ENCODE measurements at regions not wholly inside any gene's neighbourhood (a gene's known extent, or its start where the extent isn't known, plus 50 kb on each side); places are given as distances from the start of the nearest gene placed in this dataset.

DNA sequence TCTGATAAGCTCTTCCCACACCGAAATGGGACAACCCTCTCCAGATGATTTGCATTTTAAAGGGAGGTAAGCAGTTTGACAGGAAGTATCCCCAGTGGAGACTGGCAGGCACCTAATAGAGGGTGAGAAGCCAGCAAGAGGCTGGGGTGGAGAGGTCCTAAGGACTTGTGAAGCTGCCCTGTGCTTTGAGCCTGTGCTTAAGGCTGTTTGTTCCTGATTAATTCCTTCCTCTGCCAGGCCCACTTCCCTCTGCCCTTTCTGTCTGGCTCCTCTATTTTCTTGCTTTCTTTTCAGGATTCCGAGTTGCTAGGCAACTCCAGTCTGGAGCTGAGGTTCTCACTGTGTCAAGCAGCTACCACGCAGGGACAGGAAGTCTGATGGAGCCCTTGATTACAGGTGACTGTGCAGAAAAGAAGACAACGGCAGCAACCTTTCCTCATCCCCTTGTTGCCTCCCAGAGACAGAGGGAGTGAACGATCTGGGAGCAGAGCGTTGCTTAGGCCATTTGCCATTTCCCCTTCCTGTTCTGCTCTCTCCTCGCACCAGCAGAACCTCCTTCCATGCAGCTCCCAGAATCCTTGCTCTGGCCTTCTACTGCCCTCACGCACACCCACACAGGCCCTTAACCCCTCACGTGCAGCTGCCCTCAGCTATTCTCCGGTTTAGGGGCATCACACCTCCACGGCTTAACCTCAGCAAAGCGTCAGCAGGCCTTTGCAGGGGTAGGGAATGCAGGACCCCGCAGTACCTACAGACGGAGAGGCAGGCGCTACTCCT is 103.6 kb upstream of the CELF4 start:
- DNase-seq (ENCODE audit: low read depth in 2 of 3, low spot score in 2 of 3): no peak

DNA sequence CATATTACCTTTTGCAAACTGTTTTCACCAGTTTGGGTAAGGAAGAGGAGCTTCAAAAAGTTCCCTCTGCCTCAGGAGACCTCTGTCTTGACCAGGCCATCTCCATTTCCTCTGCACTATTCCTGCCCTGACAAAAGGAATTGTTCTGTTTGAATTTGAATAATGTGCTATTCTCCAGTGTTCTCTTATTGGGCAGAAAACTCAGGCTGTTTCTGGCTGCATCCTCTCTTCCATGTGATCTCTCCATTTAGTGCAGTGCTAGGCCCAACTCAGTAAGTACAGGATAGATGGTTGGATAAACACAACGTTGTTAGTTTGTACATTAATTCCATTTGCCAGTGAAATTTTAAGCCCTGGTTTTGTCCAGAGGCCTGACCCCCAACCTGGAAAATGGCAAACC is 102.2 kb upstream of the CELF4 start:
- DNase-seq (ENCODE audit: low read depth in 2 of 3, low spot score in 2 of 3): no peak

DNA sequence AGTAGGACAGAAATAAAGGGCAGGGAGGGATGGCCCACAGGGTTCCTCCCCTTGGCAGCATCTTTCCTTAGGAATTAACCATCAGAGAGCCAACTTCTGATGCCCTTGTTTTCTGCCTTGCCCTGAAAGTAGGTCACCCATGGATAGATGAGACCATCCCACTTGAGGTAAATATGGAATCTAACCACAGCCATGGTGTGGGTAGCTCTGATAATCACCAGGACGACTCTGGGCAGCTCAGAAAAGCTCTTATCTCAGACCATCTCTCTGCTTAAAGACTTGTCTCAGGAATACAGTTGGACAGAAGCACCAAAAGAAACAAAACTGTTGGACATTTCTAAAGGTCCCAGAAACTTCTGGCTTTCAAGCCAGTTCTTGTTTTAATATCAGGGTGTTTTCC is 101.4 kb upstream of the CELF4 start:
- DNase-seq (ENCODE audit: low read depth in 2 of 3, low spot score in 2 of 3): no peak

DNA sequence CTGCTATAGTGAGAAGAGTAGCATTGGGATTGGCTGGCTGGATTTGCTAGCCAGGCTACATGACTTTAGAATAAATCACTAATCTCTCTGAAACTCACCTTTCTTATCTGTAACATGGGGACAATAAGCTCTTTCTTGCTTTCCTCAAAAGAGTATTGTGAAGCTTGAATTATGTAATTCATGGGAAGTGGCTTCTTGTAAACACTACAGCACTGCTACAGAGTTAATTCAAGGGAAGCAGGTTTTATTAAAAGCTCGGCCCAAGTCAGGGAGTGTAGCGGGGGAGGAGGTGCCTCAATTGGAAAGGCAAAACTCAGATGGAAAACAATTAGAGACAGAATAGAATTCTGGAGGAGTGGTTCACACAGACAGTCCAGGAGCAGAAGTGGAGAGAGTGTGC is 100.9 kb upstream of the CELF4 start:
- DNase-seq (ENCODE audit: low read depth in 2 of 3, low spot score in 2 of 3): no peak

- DNase-seq (ENCODE audit: low read depth in 2 of 3, low spot score in 2 of 3): no peak
Observed at GRCh38 chr18:37665346-37665745, 99.7 kb upstream of the CELF4 start.

- DNase-seq (ENCODE audit: low read depth in 2 of 3, low spot score in 2 of 3): no peak
Observed at GRCh38 chr18:37663446-37663845, 97.8 kb upstream of the CELF4 start.

DNA sequence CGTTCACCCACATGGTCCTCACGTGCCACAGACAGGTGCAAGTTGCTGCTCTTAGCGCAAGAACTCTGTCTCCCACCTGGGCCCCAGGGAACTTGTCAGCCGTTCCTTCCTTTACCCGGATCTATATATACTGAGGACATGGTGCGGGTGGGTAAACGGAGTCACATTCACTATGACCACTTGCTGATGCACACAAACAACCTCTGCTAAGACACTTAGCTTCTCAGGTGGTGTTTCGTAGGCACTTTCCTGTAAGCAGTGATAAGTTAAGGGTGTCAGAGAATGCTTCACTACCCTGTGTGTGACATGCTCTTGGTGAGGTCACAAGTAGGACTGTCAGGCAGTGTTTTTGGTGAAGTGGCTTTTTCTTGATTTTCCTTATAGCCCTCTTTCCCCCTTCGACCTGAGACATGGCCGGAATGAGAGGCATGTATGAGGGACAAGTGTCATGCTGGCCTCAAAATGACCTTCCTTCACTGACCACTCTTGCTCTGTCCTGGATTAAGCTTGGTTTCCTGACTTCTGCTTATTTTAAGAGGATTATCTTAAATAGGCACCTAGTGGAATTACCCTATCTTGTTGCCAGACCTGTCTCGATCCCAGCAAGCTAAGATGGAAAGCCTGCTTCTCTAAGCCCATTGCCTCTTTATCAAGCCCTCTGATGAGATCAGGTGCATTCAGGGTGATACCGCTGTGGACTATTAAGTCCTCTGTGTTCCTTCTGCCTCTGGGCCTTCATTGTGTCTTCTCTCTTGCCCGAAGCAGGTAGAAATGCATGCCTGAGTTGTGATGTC is 97.1 kb upstream of the CELF4 start:
- DNase-seq (ENCODE audit: low read depth in 2 of 3, low spot score in 2 of 3): no peak

DNA sequence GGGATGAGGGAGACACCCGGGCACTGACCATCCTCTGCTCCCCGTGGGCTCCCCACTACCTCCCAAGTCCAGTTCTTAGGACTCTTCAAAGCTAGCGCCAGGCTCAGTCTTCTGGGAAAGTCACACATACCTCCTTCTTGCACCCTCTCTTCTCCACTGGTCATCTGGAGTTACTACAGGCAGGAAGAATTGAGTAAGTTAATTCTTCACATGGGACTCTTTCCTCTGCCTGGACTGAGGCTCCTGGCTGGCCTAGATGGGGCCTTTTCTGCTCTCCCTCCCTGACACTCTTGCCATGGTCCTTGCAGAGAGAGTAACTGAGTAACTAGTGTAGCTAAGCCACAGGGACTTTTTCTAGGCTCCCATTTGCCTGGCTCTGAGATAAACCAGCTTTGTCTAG is 96.5 kb upstream of the CELF4 start:
- DNase-seq (ENCODE audit: low read depth in 2 of 3, low spot score in 2 of 3): no peak

- no peak for DNase-seq (ENCODE audit: low read depth in 2 of 3, low spot score in 2 of 3)
Observed at GRCh38 chr18:37661478-37661877, 95.9 kb upstream of the CELF4 start.

DNA sequence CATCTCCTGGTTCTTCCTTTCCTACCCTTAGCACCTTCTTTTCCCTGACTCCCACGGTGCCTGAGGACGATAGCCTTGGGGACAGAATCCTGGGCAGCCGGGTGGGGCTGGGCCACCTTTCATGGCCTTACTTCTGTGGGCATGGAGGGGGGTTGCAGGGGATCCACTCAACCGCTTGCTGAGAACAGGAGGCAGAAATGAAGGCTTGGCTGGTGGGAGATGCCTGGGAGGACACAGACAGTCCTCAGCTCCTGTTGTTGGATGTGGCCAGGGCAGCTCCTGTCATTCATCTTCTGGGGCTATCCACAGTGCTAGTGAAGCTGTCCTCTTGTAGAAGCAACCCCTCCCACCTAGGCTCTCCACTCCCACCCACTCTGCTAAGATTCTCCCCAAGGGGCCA is 95.5 kb upstream of the CELF4 start:
- DNase-seq (ENCODE audit: low read depth in 2 of 3, low spot score in 2 of 3): no peak

DNA sequence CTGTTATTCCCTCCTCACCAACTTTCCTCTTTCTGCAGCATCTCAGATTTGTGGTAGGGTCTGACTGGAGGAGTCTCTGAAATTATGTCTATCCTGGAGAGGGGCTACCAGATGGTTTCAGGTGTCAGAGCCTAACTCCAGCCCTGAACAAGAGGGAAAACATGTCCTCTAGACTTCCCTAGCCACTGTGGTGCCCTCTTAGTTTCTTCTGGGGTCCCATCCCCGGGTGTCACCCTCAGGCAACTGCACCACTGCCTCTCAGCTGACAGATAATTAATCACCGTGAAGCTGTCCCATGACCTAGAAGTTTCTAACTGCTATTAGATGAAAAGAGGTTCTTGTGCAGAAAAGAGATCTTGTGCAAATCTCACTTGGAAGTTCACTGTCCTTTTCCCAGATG is 95.1 kb upstream of the CELF4 start:
- no peak for DNase-seq (ENCODE audit: low read depth in 2 of 3, low spot score in 2 of 3)

GRCh38 chr18:37659906-37660305 is 94.3 kb upstream of the CELF4 start:
- peak in 1 of 3 donors; percentile 7 for DNase-seq (ENCODE audit: low read depth in 2 of 3, low spot score in 2 of 3)

GRCh38 chr18:37658894-37659293 is 93.3 kb upstream of the CELF4 start:
- DNase-seq (ENCODE audit: low read depth in 2 of 3, low spot score in 2 of 3): no peak

- no peak for DNase-seq (ENCODE audit: low read depth in 2 of 3, low spot score in 2 of 3)
Observed at GRCh38 chr18:37657493-37657892, 91.9 kb upstream of the CELF4 start.

- DNase-seq (ENCODE audit: low read depth in 2 of 3, low spot score in 2 of 3): no peak
Observed at GRCh38 chr18:37654731-37655369, 89.3 kb upstream of the CELF4 start.

DNA sequence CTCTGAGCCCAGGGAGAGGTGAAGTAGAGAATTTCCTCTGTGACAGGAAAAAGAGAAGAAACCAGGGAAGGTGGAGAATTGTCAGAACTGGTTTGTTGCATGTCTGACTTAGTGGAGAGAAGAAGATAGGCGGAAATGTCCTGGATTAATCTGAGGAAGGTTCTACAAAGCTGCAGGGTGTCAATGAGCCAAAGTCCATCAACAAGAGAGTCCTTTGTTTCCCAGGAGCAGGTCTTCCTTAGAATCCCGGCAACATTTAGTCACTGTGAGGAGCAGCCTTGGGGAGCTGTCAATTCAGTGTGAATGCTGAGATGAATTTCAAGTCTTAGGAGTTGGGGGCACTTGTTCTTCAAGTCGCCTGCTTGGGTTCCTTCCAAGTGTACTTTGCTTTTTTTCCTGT is 88.4 kb upstream of the CELF4 start:
- DNase-seq (ENCODE audit: low read depth in 2 of 3, low spot score in 2 of 3): no peak

- DNase-seq (ENCODE audit: low read depth in 2 of 3, low spot score in 2 of 3): no peak
Observed at GRCh38 chr18:37653618-37654017, 88.0 kb upstream of the CELF4 start.

DNA sequence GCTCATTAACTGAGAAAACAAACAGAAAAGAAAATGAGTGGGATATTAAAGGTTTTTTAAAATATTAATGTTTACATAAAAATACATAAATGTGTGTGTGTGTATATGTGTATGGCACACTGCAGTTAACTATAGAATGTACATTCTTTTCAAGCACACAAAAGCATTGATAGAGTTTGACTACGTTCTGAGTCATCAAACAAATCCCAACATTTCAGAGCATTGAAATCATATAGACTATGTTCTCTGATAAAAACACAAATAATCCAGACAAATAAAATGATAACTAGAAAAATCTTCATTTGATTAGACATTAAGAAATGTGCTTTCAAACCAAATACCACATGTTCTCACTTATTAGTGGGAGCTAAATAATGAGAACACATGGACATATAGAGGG is 84.3 kb upstream of the CELF4 start:
- no peak for DNase-seq (ENCODE audit: low read depth in 2 of 3, low spot score in 2 of 3)

GRCh38 chr18:37649416-37649815 is 83.8 kb upstream of the CELF4 start:
- DNase-seq (ENCODE audit: low read depth in 2 of 3, low spot score in 2 of 3): no peak

DNA sequence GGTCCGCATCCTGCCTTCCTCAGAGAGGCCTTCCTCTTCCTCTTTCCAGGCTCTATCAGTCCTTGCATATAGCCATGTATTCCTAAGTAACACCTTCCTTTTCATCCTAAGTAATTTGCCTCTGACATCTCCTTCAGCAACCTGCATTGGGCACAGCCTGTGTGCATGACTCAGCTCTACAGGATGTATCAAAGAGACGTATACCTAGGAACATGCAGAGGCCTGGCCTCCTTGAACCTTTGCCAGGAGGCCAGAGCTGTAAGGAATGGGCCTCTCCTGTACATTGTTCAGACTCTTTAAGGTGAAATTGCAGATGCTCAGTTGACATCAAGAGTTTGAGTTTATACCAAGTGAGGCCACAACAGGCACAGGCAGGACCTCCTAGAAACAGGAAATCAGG is 76.0 kb upstream of the CELF4 start:
- DNase-seq (ENCODE audit: low read depth in 2 of 3, low spot score in 2 of 3): no peak

GRCh38 chr18:37640504-37640903 is 74.9 kb upstream of the CELF4 start:
- no peak for DNase-seq (ENCODE audit: low read depth in 2 of 3, low spot score in 2 of 3)

- no peak for DNase-seq (ENCODE audit: low read depth in 2 of 3, low spot score in 2 of 3)
Observed at GRCh38 chr18:37639846-37640245, 74.2 kb upstream of the CELF4 start.
